HG03558 (cell line): ENCODE measurements at regions not wholly inside any gene's neighbourhood (a gene's known extent, or its start where the extent isn't known, plus 50 kb on each side); places are given as distances from the start of the nearest gene placed in this dataset.

Experiments used
- ATAC-seq: cut with Tn5 transposase; IDR thresholded peaks from one replicate; pipeline ENCODE4 v1.9.1; 2021; ENCODE audit warnings: moderate number of reproducible peaks; ENCODE audit not compliant: unreplicated experiment; ENCODE audit errors: extremely low read depth

GRCh38 chr3:18127859-18128681, 297.1 kb downstream of the SATB1 start:
- no peak for ATAC-seq

- ATAC-seq, result peak; percentile 88
Observed at GRCh38 chr3:18127174-18127858, 297.8 kb downstream of the SATB1 start.

- ATAC-seq, result no peak
Observed at GRCh38 chr3:18126772-18127171, 298.4 kb downstream of the SATB1 start.

GRCh38 chr3:18124501-18124900, 300.6 kb downstream of the SATB1 start:
- no peak for ATAC-seq

GRCh38 chr3:18122264-18122663, 302.9 kb downstream of the SATB1 start:
- ATAC-seq, result no peak

- no peak for ATAC-seq
Observed at GRCh38 chr3:18121020-18121419, 304.1 kb downstream of the SATB1 start.

GRCh38 chr3:18119866-18120265, 305.3 kb downstream of the SATB1 start:
- no peak for ATAC-seq

GRCh38 chr3:18114894-18115293, 310.2 kb downstream of the SATB1 start:
- ATAC-seq, result no peak

- ATAC-seq, result no peak
Observed at GRCh38 chr3:18113417-18113816, 311.7 kb downstream of the SATB1 start.

- no peak for ATAC-seq
Observed at GRCh38 chr3:18112674-18113375, 312.3 kb downstream of the SATB1 start.

GRCh38 chr3:18111796-18112232, 313.3 kb downstream of the SATB1 start:
- peak; percentile 81 for ATAC-seq

GRCh38 chr3:18103591-18103990, 321.5 kb downstream of the SATB1 start:
- ATAC-seq, result no peak

- ATAC-seq, result no peak
Observed at GRCh38 chr3:18100121-18100520, 325.0 kb downstream of the SATB1 start.

- ATAC-seq, result no peak
Observed at GRCh38 chr3:18099611-18100010, 325.5 kb downstream of the SATB1 start.

GRCh38 chr3:18098960-18099587, 326.1 kb downstream of the SATB1 start:
- ATAC-seq, result no peak

- ATAC-seq, result no peak
Observed at GRCh38 chr3:18097989-18098388, 327.1 kb downstream of the SATB1 start.

- no peak for ATAC-seq
Observed at GRCh38 chr3:18097473-18097872, 327.7 kb downstream of the SATB1 start.

GRCh38 chr3:18092726-18093125, 332.4 kb downstream of the SATB1 start:
- no peak for ATAC-seq

GRCh38 chr3:18090377-18090776, 334.8 kb downstream of the SATB1 start:
- ATAC-seq, result no peak

- ATAC-seq, result no peak
Observed at GRCh38 chr3:18087988-18088387, 337.2 kb downstream of the SATB1 start.

GRCh38 chr3:18086760-18087159, 338.4 kb downstream of the SATB1 start:
- no peak for ATAC-seq
